Colonic mucosa (tissue), 4 donors: ENCODE measurements at regions not wholly inside any gene's neighbourhood (a gene's known extent, or its start where the extent isn't known, plus 50 kb on each side); places are given as distances from the start of the nearest gene placed in this dataset.

Experiments
- DNase-seq: peaks from one replicate; pipeline ENCODE4 v3.0.0-alpha.2; 2020
- H3K27ac ChIP-seq: fragments of 200-600 bp; one replicate; pipeline ENCODE4 v1.8.0; 2021
- H3K27me3 ChIP-seq: fragments of 200-600 bp; one replicate; pipeline ENCODE4 v1.8.0; 2021
- H3K36me3 ChIP-seq: fragments of 200-600 bp; one replicate; pipeline ENCODE4 v1.8.0; 2021
- H3K4me1 ChIP-seq: fragments of 200-600 bp; one replicate; pipeline ENCODE4 v1.8.0; 2021; ENCODE audit warnings: mild to moderate bottlenecking
- H3K4me3 ChIP-seq: fragments of 200-600 bp; one replicate; pipeline ENCODE4 v1.8.0; 2021
- H3K9ac ChIP-seq, 2 donors: one replicate each; pipeline ENCODE4 v1.7.0; 2013; ENCODE audit warnings: control low read depth in 2 of 2, low read depth in 2 of 2, low read length in 2 of 2
- H3K9me3 ChIP-seq: fragments of 200-600 bp; one replicate; pipeline ENCODE4 v1.8.0; 2021
- CTCF ChIP-seq: fragments of 200-600 bp; IDR thresholded peaks from one replicate; pipeline ENCODE4 v1.8.0; 2022; ENCODE audit warnings: antibody characterized with exemption, mild to moderate bottlenecking
- intact Hi-C: fragments of 100-400 bp; cut with DNase I; formaldehyde crosslinking; loops from one replicate; pipeline ENCODE4 v1.14.1; 2022
- donor health status: healthy.
- donor health status: DM: no; HTN: no; CAD: no.
- donor health status: DM: no; HTN: no; CAD: no.

GRCh38 chr2:107576991-107577390 lies 249.7 kb upstream of the RGPD4 start:
- no peak overlapping the region for H3K27ac ChIP-seq
- no peak overlapping the region for H3K9ac ChIP-seq
- no peak overlapping the region for H3K4me3 ChIP-seq
- H3K27me3 ChIP-seq, result no peaks in the 10 kb centered on the region
- intact Hi-C loops, result no loop called here
- H3K4me1 ChIP-seq, result no peaks in the 10 kb centered on the region
- DNase-seq, result no peak
- no peak for TF ChIP-seq CTCF
- no peaks in the 10 kb centered on the region for H3K36me3 ChIP-seq
- H3K9me3 ChIP-seq, result no peaks in the 10 kb centered on the region

DNA sequence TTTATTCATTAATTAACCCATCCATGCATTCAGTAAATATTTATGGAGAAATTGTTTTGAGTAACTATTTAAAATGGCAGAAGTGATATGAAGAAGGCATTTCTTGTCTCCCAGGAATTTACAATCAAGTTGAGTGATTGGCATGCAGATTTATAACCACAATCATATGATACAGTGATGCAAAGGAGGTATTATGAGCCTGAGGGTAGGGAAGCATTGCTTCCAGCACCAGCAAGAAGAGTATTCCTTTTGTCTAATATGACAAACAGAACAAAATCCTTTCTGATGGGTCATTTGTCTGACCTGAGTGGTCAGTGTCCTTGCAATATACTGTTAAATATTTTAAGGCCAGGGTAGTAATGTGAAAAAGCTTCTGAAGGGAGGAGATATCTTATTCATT lies 244.2 kb upstream of the RGPD4 start:
- Histone ChIP-seq H3K27me3 (no peaks in the 10 kb centered on the region), H3K9me3 (no peaks in the 10 kb centered on the region), H3K36me3 (no peaks in the 10 kb centered on the region), H3K9ac (no peak overlapping the region), H3K4me1 (no peaks in the 10 kb centered on the region), H3K27ac (no peak overlapping the region), H3K4me3 (no peak overlapping the region)
- intact Hi-C loops, result no loop called here
- DNase-seq, result no peak
- no peak for TF ChIP-seq CTCF

DNA sequence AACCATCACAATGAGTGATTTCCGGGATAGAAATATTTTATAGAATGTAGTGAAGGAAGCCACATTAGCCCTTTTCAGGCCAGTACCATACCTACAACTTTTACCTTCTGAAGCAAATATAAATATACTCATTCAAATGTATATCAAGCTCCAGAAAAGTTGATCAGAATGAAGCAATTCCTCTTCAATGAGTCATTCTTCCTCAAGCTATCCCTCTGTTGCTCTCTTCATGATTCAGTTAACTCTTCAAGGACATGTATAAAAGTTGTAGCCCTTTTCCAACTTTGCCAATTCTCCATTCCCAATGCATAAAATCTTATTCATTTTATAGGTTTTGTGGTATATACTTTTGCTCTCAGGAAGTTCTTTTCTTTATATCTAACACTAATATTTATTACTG lies 242.1 kb upstream of the RGPD4 start:
- Histone ChIP-seq H3K9ac (no peak overlapping the region), H3K36me3 (no peaks in the 10 kb centered on the region), H3K9me3 (no peaks in the 10 kb centered on the region), H3K4me3 (no peak overlapping the region), H3K27me3 (no peaks in the 10 kb centered on the region), H3K27ac (no peak overlapping the region), H3K4me1 (no peaks in the 10 kb centered on the region)
- no peak for DNase-seq
- TF ChIP-seq CTCF, result no peak
- intact Hi-C loops, result no loop called here

DNA sequence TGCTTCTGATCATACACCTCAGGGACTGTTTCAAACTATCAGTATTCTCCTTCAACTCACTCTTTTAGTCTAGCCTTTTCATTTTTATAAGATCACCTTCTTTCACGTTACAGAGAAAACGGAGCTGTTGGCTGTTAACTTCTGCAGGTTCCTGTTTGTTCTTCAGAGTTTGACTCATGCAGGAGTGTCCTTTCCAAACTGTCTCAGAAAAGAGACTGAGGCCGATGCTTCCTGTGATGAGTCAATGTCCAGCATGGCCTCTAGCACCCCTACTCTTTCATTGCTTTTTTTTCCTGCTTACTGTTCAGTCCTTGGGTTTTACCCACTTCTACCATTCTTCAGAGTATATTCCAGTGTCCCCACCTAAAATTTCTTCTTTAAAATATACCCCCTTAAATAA lies 240.8 kb upstream of the RGPD4 start:
- no peaks in the 10 kb centered on the region for H3K36me3 ChIP-seq
- no peaks in the 10 kb centered on the region for H3K9me3 ChIP-seq
- no peak for TF ChIP-seq CTCF
- no peak overlapping the region for H3K27ac ChIP-seq
- H3K27me3 ChIP-seq, result no peaks in the 10 kb centered on the region
- no peaks in the 10 kb centered on the region for H3K4me1 ChIP-seq
- intact Hi-C loops, result no loop called here
- H3K4me3 ChIP-seq, result no peak overlapping the region
- no peak overlapping the region for H3K9ac ChIP-seq
- no peak for DNase-seq

DNA sequence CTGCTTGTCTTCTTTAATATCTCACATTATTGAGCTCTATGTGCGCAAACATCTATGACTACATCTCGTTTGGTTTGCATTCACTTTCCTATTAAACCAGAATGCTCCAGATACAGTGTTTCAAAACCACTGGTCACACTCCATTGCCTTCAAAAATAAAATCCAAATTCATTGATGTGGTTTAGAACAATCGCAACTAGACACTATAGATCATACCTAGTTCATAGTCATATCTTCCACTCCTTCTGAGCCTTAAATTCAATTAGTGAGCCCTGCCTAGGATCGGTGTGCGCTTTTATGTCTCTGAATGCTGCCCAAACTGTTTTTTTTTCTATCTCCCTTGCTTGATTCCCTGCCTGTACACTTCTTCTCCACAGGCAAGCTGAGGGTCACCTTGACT lies 238.5 kb upstream of the RGPD4 start:
- H3K4me3 ChIP-seq, result no peak overlapping the region
- DNase-seq, result no peak
- no peak overlapping the region for H3K27ac ChIP-seq
- H3K27me3 ChIP-seq, result no peaks in the 10 kb centered on the region
- H3K36me3 ChIP-seq, result no peaks in the 10 kb centered on the region
- intact Hi-C loops, result no loop called here
- TF ChIP-seq CTCF, result no peak
- no peak overlapping the region for H3K9ac ChIP-seq
- no peaks in the 10 kb centered on the region for H3K9me3 ChIP-seq
- no peaks in the 10 kb centered on the region for H3K4me1 ChIP-seq

DNA sequence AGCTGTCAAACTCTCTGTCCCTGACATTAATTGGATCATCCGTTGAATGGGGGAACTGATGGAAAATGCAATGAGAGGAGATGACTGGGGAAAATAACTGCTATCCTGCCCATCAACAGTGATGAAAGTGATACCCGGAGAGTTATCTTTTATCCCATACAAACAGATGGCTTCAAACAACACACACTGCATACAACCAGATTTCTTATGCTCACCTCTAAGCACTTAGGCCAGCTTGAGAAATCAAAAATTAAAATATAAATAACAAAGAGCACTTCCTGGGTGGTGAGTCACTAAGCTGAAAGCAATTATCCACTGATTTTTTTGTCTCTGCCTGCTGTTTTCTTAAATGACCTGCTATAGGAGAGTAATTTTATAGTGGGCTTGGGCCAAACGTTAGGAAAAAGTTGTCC lies 237.6 kb upstream of the RGPD4 start:
- no peak for TF ChIP-seq CTCF
- intact Hi-C loops, result no loop called here

More for the DNA sequence above, 237.6 kb upstream of the RGPD4 start:
- Histone ChIP-seq H3K27me3 (no peaks in the 10 kb centered on the region), H3K4me1 (no peaks in the 10 kb centered on the region), H3K4me3 (no peak overlapping the region), H3K9ac (no peak overlapping the region), H3K9me3 (no peaks in the 10 kb centered on the region), H3K27ac (no peak overlapping the region), H3K36me3 (no peaks in the 10 kb centered on the region)
- no peak for DNase-seq
